Keratinocyte (primary cell): ENCODE measurements at regions not wholly inside any gene's neighbourhood (a gene's known extent, or its start where the extent isn't known, plus 50 kb on each side); places are given as distances from the start of the nearest gene placed in this dataset.

Experiments used
- CTCF ChIP-seq, 3 experiments: IDR thresholded peaks in 1 of 3; conservative IDR thresholded peaks in 1 of 3; optimal IDR thresholded peaks in 1 of 3; 2 replicates in 2 of 3; 3 replicates in 1 of 3; pipeline versions ENCODE3 to v1.5.1; 2011; ENCODE audit warnings: low read length in 3 of 3, mild to moderate bottlenecking in 3 of 3, moderate library complexity in 2 of 3, control low read depth in 1 of 3, inconsistent platforms in 1 of 3; ENCODE audit not compliant: insufficient read depth in 2 of 3; ENCODE audit errors: extremely low read depth in 1 of 3
- EZH2 ChIP-seq: IDR thresholded peaks from one replicate; pipeline ENCODE4 v1.6.1; 2012; ENCODE audit warnings: inconsistent platforms, mild to moderate bottlenecking, low read length, moderate library complexity

DNA sequence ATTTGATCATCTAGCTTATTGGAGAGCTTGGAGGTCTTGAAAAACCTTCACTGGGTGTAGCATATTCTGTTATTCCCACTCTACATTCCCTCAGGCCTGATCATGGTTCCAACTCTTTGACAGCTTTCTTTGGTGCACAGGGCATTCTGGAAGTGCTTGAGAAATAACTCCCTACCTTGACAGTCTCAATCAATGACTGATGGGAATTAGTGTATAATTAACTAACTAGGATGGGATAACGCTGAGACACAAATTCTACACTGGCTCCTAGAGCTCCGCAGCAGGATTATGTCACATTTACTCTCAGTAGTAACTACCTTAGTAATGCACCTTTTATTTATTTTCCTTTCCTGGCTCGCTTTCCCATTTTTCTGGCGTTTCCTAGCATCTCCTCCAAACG lies 236.4 kb downstream of the MAP2K6 start:
- TF ChIP-seq CTCF (optimal IDR thresholded peaks at IDR 0.05 in 1 of 3, IDR thresholded peaks at IDR 0.05 in 1 of 3, conservative IDR thresholded peaks at IDR 0.05 in 1 of 3; ENCODE audit: extremely low read depth in 1 of 3, insufficient read depth in 2 of 3, low read length in 3 of 3): no peak
- TF ChIP-seq EZH2: no peak
